GM19023 (cell line): ENCODE measurements at regions not wholly inside any gene's neighbourhood (a gene's known extent, or its start where the extent isn't known, plus 50 kb on each side); places are given as distances from the start of the nearest gene placed in this dataset.

Experiments used
- ATAC-seq: cut with Tn5 transposase; IDR thresholded peaks from one replicate; pipeline ENCODE4 v1.9.1; 2021; ENCODE audit warnings: mild to moderate bottlenecking, moderate library complexity; ENCODE audit not compliant: unreplicated experiment

DNA sequence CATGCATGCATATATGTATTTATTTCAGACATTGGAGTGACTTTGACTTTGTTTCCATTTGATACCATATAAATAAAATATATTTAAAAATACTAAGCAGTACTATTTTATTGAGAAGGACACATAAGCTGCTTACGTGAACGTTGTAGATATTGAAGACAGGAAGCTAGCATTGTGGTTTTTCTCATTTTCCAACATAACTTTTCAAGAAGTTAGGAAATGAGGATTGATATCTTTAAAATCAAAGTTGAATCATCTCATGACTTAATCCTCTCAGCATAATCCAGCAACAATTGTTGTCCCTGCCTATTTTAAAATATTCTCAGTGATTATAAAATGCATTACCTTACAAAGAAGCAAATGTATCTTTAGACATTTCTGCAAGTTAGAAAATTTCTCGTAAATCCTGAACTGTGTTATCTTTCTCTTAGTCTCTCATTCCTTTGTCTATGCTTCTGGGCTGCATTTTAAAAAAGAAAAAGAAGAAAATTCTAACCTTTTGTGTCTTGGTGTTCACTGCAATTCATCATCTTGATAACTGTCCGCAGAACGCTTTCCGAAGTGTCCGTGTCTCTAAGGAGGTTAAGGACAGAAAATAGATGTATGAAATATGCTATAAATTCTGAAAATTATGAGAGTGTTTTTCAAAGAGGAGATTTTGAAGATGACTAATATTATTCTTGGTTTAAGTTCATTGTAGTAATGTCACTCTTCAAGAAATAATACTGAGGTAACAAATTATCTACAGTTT lies 1089.9 kb upstream of the CDH6 start:
- no peak for ATAC-seq

DNA sequence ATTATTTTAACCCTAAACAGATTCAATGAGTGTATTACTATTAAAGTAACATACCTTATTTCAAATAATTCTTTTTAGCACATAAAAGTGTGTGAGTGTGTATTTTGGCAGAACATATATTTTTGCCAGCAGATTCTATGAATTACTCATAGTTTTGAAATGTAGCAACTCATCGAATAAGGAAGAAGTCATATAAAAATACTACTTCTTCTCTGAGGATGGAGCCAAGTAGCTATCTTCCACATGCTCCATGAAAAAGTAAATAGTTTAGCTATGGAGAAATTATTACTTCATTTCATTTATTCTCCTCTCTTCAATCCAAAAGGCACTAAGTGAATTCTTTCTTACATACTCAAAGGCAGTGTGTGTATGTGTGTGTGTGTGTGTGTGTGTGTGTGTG lies 1090.4 kb upstream of the CDH6 start:
- ATAC-seq = no peak

DNA sequence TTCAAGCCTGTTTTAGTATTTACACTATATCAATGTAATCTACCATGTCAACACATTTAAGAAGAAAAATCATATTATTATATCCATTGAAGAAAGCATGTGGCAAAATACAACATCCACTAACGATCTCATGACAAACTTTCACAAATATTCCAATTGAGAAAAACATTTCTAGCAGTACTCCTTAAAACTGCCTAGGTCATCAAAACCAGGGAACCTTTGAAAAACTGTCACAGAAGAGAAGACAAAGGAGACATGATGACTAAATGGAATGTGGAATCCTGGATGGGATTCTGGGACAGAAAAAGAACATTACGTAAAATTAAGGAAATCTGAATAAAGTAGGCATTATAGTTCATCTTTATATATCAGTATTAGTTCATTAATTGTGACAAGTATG lies 1091.3 kb upstream of the CDH6 start:
- ATAC-seq = no peak

DNA sequence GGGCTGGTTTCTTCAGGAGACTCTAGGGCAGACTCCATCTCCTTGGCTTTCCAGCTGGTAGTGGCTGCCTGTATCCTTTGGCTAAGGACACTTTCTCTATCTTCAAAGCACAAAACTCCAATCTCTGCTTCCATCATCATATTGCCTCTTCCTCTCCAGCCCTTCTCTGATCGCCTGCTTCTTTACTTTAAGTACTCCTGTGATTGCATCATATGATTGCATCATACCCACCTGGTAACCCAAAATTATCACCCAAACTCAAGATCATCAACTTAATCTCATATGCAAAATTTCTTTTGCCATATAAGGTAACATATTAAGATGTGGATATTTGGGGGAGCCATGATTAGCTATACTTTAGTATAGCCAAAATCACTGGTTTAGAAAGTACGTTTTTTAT lies 1092.6 kb upstream of the CDH6 start:
- no peak for ATAC-seq

DNA sequence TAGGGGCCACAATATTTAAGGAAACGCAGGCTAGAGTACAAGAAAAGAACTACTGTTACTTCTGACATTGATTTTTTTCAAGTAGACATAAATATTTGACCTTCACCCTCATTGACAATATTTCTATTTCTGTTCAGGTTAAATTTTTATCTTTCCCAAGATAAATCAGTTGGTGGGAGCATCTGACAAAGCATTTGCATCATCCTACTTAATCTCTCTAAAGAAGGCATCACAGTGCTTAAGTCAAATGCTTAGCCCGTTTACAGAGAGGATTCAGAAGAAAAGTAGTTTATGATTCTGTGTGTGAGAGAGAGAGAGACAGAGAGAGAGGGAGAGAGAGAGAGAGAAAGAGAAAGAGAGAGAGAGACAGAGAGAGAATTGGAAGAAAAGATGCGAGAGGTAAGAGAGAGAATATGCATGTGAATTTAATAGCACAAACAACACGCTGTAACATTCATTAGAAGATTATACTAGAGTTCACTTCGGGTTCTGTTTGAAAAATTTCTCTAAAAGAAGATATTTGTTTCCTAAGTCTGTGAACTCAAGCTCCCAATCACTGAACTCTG lies 1093.3 kb upstream of the CDH6 start:
- no peak for ATAC-seq

DNA sequence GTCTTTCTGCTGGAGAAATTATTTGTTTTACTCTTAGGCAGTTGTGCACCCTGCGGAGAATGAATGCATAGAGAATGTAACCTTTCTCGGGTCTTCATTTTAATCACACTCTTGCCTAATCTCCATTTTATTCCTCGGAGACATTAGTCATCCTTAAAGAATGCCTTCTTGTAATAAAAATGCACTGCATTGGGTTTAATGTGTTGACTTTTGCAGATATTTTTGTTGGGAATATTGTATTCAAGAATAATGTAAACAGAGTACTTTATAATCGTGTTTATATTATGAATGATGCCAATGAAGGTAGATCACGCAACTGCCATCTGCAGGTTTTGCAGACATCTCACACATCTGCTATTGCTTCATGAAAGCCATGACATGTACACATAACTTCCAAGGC lies 1093.9 kb upstream of the CDH6 start:
- no peak for ATAC-seq

DNA sequence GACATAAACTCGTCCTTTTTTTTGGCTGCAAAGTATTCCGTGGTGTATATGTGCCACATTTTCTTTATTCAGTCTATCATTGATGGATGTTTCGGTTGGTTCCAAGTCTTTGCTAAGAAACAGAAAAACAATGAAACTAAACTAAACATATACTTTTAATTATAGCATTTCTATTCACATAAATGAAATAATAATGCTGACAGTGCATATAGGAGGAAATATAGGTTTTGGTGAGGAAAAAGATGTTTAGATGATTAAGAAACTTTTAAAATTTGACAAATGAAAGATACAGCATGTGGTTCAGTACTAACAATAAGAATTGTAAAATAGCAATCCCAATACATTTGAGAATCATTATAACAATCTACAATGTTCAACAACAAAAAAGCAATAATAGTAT lies 1094.5 kb upstream of the CDH6 start:
- ATAC-seq = no peak

DNA sequence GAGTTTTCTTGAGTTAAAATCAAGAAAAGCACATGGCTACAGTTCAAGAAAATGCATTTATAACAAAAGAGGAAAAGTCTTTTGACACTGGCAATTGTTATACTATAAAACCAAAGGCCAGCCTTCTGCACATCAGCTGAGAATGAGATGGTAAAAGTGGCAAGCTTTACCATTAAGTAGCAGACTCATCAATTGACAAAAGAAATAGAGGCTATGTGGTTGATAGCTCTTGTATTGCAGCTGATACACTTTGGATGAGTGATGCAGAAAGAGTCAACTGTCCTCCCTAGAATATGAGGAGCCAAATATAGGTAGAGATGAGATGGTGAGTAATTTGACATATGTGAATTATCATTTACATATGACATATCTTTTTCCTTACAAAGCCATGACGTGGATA lies 1100.9 kb upstream of the CDH6 start:
- ATAC-seq = no peak

DNA sequence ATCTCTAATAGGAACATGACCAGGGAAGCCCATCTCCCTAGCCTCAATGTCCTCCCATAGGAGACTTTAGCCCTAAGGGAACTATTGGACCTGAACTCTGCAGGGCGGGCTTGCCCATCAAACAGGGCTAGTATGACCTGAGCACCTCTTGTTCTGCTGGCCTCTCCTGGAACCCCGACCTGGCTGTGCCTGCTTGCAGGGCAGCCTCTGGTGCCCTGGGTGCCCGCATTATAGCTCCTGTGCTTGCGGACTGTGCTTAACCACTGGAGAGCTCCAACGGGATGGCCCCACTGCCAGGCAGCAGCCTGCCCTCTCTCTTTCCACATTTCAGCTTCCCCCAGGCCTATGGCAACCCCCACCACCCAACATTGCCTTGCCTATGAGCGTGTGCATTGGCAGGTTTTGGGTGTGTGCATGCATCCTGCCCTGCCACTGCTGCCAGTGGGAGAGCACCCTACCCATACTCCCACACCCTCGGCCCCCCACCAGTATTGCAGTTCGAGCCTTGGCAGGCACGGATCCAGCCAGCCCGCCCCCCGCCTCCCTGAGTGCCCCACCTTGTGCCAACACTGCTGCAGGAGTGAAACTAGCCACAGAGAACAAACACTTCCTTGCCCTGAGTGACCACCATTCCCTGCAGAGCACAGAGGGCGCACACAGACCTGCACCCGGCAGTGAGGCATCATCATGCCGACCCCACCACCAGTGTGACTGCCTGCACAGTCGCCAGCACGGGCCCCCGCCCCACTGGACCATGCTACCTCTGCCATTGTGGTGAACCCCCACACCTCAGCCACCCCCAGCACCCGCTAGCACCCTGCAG lies 1123.8 kb upstream of the CDH6 start:
- no peak for ATAC-seq

DNA sequence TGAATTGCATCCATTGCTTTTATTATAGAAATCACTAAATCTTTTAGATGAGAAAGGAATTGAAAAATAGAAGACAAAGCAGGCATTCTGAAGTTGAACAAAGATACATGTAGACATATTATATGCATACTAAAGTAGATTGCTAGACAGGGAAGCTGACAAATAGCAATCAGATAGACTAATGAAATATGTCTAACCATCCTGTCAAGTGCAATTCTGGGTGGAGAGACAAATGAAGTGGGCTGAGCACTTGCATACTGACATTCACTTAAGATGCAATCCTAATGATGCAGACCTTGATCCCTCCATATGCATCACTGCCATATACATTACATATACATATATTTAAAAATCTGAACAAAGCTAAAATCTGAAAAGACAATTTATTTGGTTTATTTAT lies 1130.0 kb upstream of the CDH6 start:
- ATAC-seq = no peak

DNA sequence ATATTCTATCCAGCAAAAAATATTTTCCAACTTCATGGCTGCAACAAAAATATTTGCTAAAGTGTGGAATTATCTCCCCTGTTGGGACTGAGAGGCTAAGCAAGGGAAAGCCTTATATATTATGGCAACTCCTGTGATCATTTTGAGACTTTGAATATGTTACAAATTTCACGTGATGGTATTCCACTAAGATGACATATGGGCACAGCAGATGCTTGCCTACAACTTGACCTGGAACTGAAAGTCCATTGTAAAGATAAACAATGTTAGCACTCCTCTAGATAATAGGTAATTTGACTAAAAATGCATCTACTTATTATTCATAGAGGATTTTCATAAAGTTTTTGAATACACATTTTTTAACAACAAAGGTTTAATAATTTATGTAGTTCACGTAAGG lies 1141.5 kb upstream of the CDH6 start:
- no peak for ATAC-seq

DNA sequence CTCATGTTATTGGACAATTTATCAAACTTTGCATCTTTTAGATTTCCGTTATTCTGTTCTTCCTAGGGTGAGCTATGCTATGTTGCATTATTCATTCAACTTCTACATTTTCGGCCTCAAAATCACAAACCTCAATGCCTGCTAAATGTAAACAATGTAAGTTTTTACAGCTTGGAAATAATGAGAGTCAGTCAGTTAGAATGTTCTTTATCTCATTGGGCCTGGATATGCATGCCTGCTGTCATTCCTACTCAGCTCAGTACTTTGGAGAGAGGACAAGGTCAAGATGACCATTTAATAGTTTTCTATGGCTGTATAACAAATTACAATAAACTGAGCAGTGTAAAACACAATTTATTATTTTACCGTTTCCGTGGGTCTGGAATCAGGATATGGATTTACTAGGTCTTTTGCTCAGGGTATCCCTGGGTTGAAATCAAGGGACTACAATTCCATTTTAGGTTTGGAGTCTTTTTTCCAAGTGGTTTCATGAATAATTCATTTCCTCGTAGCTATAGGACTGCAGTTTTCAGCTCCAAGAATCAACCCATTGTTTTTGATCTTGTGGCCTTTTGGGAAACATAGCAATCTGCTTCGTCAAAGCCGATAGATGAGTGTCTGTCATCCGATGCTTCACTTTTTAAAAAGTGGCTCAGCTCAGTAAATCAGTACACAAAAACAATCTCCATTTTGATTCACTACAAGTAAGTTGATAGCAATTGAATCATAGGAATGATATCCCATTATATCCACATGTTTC lies 1143.2 kb upstream of the CDH6 start:
- no peak for ATAC-seq

DNA sequence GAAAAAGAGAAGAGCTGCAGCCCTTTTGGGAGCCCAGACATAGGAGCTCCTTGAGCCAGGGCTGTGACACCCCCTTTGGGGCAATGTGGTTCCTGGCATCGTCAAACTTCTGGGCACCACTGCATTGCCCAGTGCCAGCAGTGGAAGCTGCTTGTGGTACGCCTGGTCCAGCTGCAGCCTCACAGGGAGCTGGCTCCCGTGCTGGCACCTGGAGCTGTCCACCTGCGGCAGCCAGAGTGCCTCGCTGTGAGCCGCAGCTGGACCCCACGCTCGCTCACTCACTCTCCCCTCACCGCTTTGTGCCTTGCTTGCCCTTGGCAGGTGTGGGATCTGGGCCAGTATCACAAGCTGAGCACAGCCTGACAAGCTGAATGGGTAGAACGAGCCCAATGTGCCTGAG lies 1150.8 kb upstream of the CDH6 start:
- no peak for ATAC-seq

DNA sequence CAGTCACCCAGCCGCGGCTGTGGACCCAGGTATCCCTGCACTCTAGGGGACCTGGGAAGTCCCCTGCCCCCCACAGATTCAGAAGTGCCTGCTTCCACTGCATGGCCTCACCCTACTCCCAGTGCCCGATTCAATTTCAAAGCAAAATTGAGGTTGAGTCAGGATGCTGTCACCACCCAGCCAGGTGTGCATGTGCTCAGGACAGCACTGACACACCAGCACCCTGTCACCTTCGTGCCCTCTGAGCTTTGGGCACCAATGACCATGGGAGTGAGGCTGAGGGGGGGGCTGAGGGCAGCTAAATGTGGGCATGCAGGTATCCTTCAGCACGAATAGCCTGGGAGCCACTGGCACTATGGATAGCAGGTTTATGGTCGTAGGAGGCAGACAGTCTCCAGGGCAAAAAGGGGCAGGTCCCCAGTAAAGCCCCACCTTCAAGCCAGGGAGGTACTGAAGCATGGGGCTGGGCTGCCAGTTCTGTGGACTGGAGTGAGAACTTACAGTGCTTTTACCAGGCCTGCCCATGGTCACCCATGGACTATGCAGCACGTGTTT lies 1151.6 kb upstream of the CDH6 start:
- no peak for ATAC-seq

DNA sequence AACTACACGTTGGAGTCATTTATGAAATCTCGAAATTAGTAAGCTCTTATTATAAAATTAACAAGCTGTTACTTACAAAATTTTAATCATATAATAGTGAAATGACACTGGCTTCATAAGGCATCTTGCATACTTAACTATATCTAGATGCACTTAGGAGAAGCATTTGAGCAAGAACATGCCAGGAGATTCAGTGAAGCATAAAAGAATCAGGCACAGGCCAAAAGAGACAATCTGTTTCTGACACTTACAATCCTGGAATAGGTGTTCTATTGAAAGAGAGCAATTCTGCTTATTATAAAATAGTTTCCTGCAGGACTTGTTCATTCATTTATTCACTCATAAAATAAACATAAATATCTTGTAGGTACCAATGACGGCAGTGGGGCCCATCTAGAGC lies 1152.2 kb upstream of the CDH6 start:
- ATAC-seq = no peak

DNA sequence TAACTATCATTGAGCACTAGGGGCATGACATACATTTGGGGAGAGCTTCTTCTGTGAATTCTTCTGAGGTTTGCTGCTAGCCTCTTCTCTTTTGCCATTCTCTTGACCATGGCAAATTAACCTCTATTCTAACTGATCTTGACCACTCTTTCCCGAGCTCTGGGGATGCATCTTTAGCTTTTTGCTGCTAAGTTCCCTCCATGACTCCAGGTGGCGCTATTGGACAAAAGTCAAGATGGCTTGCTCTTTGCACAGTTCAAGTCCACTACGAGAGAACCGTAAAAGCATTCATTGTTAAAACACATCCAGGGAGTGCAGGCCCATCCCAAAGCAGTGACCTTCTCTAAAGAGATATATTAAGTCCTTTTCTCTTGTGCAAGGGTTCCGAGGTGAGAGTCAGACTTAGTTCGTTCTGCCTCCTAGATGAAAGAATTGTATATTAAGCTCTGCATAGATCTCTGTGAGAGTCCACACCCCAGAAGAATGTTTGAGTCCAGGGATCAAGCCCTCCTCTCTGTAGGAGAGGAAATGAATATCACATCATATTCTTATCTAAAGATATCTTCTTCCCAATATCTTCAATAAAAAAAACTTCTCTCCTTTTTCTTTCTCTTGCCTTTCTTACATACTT lies 1152.9 kb upstream of the CDH6 start:
- no peak for ATAC-seq

DNA sequence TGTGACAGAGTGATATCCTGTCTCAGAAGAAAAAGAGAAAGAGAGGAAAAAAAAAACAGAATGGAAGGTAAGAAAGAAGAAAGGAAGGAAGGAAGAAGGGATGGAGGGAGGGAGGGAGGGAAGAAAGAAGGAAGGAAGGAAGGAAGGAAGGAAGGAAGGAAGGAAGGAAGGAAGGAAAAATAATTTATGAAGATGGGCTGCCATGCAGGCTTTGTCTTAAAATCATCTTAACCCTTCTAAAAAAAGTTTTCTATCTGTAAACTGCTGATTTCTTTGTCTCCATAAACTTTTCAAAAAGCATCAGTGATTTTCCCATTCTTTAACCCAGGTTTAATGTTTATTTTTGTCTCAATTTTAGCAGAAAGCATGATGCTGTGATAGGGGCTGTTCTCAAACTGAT lies 1154.1 kb upstream of the CDH6 start:
- no peak for ATAC-seq

DNA sequence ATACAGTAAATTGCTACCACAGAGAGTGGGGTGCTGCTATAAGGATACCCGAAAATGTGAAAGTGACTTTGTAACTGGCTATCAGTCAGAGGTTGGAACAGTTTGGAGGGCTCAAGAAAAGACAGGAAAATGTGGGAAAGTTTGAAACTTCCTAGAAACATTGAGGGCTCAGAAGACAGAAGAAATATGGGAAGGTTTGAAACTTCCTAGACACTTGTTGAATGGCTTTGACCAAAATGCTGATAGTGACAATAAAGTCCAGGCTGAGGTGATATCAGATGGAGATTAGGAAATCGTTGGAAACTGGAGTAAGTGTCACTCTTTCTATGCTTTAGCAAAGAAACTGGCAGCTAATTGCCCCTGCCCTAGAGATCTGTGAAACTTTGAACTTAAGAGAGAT lies 1158.6 kb upstream of the CDH6 start:
- no peak for ATAC-seq

DNA sequence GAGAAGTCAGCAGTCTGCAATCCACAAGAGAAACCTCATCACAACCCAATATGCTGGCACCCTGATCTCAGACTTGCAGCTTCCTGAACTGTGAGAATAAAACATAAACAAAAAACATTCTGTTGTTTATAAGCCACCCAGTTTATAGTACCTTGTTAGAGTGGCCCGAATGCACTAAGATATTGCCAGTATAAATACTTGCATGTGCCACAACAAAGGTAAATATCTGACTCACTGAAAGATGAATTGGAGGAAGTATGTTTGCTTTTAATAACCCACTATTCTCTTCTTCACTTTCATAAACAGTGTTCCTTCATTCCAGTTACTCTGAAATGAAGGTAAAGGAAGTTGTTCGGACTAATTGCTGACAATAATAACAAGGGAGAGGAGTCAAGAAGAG lies 1163.4 kb upstream of the CDH6 start:
- ATAC-seq = no peak

DNA sequence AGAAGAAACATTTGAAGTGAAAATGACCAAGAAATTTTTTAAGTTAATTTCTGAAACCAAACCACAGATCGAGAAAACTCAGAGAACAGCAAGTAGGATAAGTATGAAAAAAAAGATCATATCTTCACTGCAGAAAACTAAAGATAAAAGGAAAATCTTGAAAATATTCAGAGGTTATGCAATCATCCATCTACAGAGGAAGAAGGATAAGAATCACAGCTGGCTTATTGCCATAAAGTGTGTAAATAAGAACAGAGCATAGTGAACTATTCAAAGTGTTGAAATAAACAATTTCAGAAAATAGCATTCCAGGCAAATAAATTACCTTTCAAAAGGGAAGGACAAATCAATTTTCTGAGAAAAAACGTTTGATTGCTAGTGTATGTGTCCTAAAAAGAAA lies 1191.7 kb upstream of the CDH6 start:
- ATAC-seq = no peak

DNA sequence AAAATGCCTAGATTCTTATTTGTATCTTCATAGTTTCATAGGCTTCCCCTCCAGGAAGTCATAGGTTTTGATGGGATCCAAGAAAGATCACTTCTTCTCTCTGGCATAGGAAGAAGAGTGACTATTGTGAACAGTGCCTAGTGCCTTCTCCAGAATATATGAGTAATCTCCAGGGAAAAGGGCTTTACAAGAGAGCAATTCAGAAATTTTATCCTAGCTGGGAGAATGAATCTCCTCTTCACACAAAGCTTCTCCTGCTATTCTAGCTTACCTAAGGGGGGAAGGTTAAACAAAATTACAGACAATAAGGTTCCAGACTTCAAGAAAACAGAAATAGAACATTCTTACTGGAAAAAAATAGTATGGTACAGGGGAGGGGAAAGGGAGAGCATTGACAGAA lies 1193.3 kb upstream of the CDH6 start:
- no peak for ATAC-seq
